ENCODE measurements at regions not wholly inside any gene's neighbourhood (a gene's known extent, or its start where the extent isn't known, plus 50 kb on each side); places are given as distances from the start of the nearest gene placed in this dataset.

DNA sequence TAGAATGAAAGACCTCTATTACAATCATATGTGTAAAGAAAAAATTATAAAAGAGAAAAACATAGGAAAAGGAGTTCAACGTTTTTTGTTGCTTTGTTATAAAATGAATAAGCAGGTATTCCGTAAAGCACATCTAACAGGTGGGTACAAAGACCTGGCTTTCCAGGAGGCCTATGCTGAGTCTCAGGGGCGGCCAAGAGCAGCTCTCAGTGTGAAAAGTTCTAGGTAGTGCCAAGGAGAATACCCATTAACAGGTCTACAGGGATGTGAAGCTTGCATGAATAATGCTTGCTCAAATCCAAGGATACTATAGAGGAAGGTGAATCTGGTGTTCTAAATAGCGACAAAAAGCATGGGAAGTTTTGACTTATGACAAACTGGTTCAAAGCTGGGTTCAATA, 944.4 kb downstream of the PDHA2 start:
- H3K27me3 ChIP-seq (replicated peaks; ENCODE audit: control insufficient read depth, insufficient read depth, low read length) = no peaks in the 10 kb centered on the region
- H3K36me3 ChIP-seq (ENCODE audit: control insufficient read depth, insufficient read depth, low read length) = no peaks in the 10 kb centered on the region
- no peak for DNase-seq (ENCODE audit: extremely low read depth, insufficient read length)
- TF ChIP-seq, protein P1, sequence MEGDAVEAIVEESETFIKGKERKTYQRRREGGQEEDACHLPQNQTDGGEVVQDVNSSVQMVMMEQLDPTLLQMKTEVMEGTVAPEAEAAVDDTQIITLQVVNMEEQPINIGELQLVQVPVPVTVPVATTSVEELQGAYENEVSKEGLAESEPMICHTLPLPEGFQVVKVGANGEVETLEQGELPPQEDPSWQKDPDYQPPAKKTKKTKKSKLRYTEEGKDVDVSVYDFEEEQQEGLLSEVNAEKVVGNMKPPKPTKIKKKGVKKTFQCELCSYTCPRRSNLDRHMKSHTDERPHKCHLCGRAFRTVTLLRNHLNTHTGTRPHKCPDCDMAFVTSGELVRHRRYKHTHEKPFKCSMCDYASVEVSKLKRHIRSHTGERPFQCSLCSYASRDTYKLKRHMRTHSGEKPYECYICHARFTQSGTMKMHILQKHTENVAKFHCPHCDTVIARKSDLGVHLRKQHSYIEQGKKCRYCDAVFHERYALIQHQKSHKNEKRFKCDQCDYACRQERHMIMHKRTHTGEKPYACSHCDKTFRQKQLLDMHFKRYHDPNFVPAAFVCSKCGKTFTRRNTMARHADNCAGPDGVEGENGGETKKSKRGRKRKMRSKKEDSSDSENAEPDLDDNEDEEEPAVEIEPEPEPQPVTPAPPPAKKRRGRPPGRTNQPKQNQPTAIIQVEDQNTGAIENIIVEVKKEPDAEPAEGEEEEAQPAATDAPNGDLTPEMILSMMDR (IDR thresholded peaks at IDR 0.05; ENCODE audit: insufficient read depth, low read length, poor library complexity, severe bottlenecking) = no peak
- H3K4me3 ChIP-seq (replicated peaks; ENCODE audit: low read depth, low read length) = no peak overlapping the region

DNA sequence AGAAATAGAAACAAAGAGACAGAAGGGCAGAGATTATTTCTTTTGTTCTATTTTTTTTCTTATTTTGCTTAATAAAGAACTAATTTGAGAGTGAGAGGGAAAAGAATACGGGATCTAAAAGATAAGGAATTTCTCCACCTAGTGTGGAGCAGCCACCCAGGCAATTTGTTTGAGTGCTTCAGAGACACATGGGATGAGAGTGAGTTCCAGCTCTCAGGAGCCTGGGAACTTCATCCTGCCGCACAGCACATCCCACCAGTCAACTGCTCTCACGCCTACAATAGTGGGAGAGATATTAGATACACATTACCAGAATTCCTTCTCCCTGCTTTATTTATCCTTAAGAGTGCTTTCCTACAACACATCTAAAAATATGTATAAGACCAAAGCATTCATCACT, 946.4 kb downstream of the PDHA2 start:
- no peak overlapping the region for H3K4me3 ChIP-seq (replicated peaks; ENCODE audit: low read depth, low read length)
- no peaks in the 10 kb centered on the region for H3K27me3 ChIP-seq (replicated peaks; ENCODE audit: control insufficient read depth, insufficient read depth, low read length)
- no peaks in the 10 kb centered on the region for H3K36me3 ChIP-seq (ENCODE audit: control insufficient read depth, insufficient read depth, low read length)
- no peak for DNase-seq (ENCODE audit: extremely low read depth, insufficient read length)
- TF ChIP-seq, protein P1 (IDR thresholded peaks at IDR 0.05; ENCODE audit: insufficient read depth, low read length, poor library complexity, severe bottlenecking) = no peak

DNA sequence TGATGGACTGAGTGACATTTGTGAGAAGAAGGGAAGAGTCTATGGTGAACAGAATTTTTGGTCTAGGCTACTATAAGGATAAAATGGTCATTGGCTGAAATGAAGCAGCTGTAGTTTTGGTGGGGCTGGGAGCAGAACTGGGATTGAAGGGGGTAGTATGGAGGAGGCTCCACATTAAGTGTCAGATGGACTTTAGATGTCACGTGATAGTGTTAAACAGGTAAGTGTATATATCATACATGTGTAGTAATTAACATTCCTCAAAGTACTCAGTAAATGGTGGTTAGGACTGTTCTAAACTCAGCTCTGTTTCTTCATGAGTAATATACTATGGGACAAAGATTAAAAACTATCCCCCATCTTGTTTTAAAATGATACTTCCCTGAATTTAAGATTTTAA, 947.9 kb downstream of the PDHA2 start:
- no peak overlapping the region for H3K4me3 ChIP-seq (replicated peaks; ENCODE audit: low read depth, low read length)
- H3K36me3 ChIP-seq (ENCODE audit: control insufficient read depth, insufficient read depth, low read length) = no peaks in the 10 kb centered on the region
- DNase-seq (ENCODE audit: extremely low read depth, insufficient read length) = no peak
- TF ChIP-seq, protein P1 (IDR thresholded peaks at IDR 0.05; ENCODE audit: insufficient read depth, low read length, poor library complexity, severe bottlenecking) = no peak
- no peaks in the 10 kb centered on the region for H3K27me3 ChIP-seq (replicated peaks; ENCODE audit: control insufficient read depth, insufficient read depth, low read length)

- no peaks in the 10 kb centered on the region for H3K27me3 ChIP-seq (replicated peaks; ENCODE audit: control insufficient read depth, insufficient read depth, low read length)
- no peak for DNase-seq (ENCODE audit: extremely low read depth, insufficient read length)
- H3K4me3 ChIP-seq (replicated peaks; ENCODE audit: low read depth, low read length) = no peak overlapping the region
- TF ChIP-seq, protein P1 (IDR thresholded peaks at IDR 0.05; ENCODE audit: insufficient read depth, low read length, poor library complexity, severe bottlenecking) = no peak
- no peaks in the 10 kb centered on the region for H3K36me3 ChIP-seq (ENCODE audit: control insufficient read depth, insufficient read depth, low read length)
These were observed 969.7 kb downstream of the PDHA2 start for GRCh38 chr4:96809563-96809962.

GRCh38 chr4:96827086-96827485, 987.2 kb downstream of the PDHA2 start:
- H3K4me3 ChIP-seq (replicated peaks; ENCODE audit: low read depth, low read length) = no peak overlapping the region
- no peaks in the 10 kb centered on the region for H3K36me3 ChIP-seq (ENCODE audit: control insufficient read depth, insufficient read depth, low read length)
- H3K27me3 ChIP-seq (replicated peaks; ENCODE audit: control insufficient read depth, insufficient read depth, low read length) = no peaks in the 10 kb centered on the region
- TF ChIP-seq, protein P1 (IDR thresholded peaks at IDR 0.05; ENCODE audit: insufficient read depth, low read length, poor library complexity, severe bottlenecking) = no peak
- DNase-seq (ENCODE audit: extremely low read depth, insufficient read length) = no peak

- Histone ChIP-seq H3K27me3 (replicated peaks; ENCODE audit: control insufficient read depth, insufficient read depth, low read length) (no peaks in the 10 kb centered on the region), H3K36me3 (ENCODE audit: control insufficient read depth, insufficient read depth, low read length) (no peaks in the 10 kb centered on the region), H3K4me3 (replicated peaks; ENCODE audit: low read depth, low read length) (no peak overlapping the region)
- DNase-seq (ENCODE audit: extremely low read depth, insufficient read length) = no peak
- TF ChIP-seq, protein P1 (IDR thresholded peaks at IDR 0.05; ENCODE audit: insufficient read depth, low read length, poor library complexity, severe bottlenecking) = no peak
These were observed 993.9 kb downstream of the PDHA2 start for GRCh38 chr4:96833831-96834230.

Measured in GM06990 (cell line).